ENCODE measurements at regions not wholly inside any gene's neighbourhood (a gene's known extent, or its start where the extent isn't known, plus 50 kb on each side); places are given as distances from the start of the nearest gene placed in this dataset.

GRCh38 chr3:78405745-78406144, 1362.1 kb downstream of the ROBO1 start:
- peaks cover 46% of the 10 kb centered on the region for H3K27me3 ChIP-seq (ENCODE audit: low read depth)
- no peaks in the 10 kb centered on the region for H3K36me3 ChIP-seq (replicated peaks)
- no peak overlapping the region for H3K4me3 ChIP-seq
- H3K9me3 ChIP-seq, result no peaks in the 10 kb centered on the region
- no peak for DNase-seq (ENCODE audit: low spot score in 2 of 2)
- in situ Hi-C loops (cut with MboI; ENCODE audit: low sequenced_read_pairs), result no loop called here
- H3K4me1 ChIP-seq, result no peaks in the 10 kb centered on the region

- H3K27me3 ChIP-seq (ENCODE audit: low read depth), result peaks cover 42% of the 10 kb centered on the region
- H3K36me3 ChIP-seq (replicated peaks), result no peaks in the 10 kb centered on the region
- in situ Hi-C loops (cut with MboI; ENCODE audit: low sequenced_read_pairs), result no loop called here
Measured at GRCh38 chr3:78406396-78406795, 1361.4 kb downstream of the ROBO1 start.

GRCh38 chr3:78410077-78410476, 1357.7 kb downstream of the ROBO1 start:
- DNase-seq (ENCODE audit: low spot score in 2 of 2), result no peak
- Histone ChIP-seq H3K27me3 (ENCODE audit: low read depth) (peaks cover 39% of the 10 kb centered on the region), H3K36me3 (replicated peaks) (no peaks in the 10 kb centered on the region), H3K9me3 (no peaks in the 10 kb centered on the region), H3K4me1 (no peaks in the 10 kb centered on the region), H3K4me3 (no peak overlapping the region)
- in situ Hi-C loops (cut with MboI; ENCODE audit: low sequenced_read_pairs), result no loop called here

More at GRCh38 chr3:78406396-78406795, 1361.4 kb downstream of the ROBO1 start:
- Histone ChIP-seq H3K9me3 (no peaks in the 10 kb centered on the region), H3K4me1 (no peaks in the 10 kb centered on the region), H3K4me3 (no peak overlapping the region)
- no peak for DNase-seq (ENCODE audit: low spot score in 2 of 2)

- H3K4me3 ChIP-seq, result no peak overlapping the region
- no peak for DNase-seq (ENCODE audit: low spot score in 2 of 2)
- in situ Hi-C loops (cut with MboI; ENCODE audit: low sequenced_read_pairs), result no loop called here
Measured at GRCh38 chr3:78414261-78414660, 1353.5 kb downstream of the ROBO1 start.

GRCh38 chr3:78420611-78421010, 1347.2 kb downstream of the ROBO1 start:
- Histone ChIP-seq H3K27me3 (ENCODE audit: low read depth) (peaks cover 22% of the 10 kb centered on the region), H3K36me3 (replicated peaks) (no peaks in the 10 kb centered on the region), H3K4me1 (no peaks in the 10 kb centered on the region), H3K4me3 (no peak overlapping the region), H3K9me3 (no peaks in the 10 kb centered on the region)
- no peak for DNase-seq (ENCODE audit: low spot score in 2 of 2)
- in situ Hi-C loops (cut with MboI; ENCODE audit: low sequenced_read_pairs), result no loop called here

More at GRCh38 chr3:78414261-78414660, 1353.5 kb downstream of the ROBO1 start:
- Histone ChIP-seq H3K36me3 (replicated peaks) (no peaks in the 10 kb centered on the region), H3K9me3 (no peaks in the 10 kb centered on the region), H3K27me3 (ENCODE audit: low read depth) (peaks cover 19% of the 10 kb centered on the region), H3K4me1 (no peaks in the 10 kb centered on the region)

- peaks cover 25% of the 10 kb centered on the region for H3K27me3 ChIP-seq (ENCODE audit: low read depth)
- no peak for DNase-seq (ENCODE audit: low spot score in 2 of 2)
- H3K9me3 ChIP-seq, result no peaks in the 10 kb centered on the region
- in situ Hi-C loops (cut with MboI; ENCODE audit: low sequenced_read_pairs), result no loop called here
- H3K4me3 ChIP-seq, result no peak overlapping the region
- H3K4me1 ChIP-seq, result no peaks in the 10 kb centered on the region
- no peaks in the 10 kb centered on the region for H3K36me3 ChIP-seq (replicated peaks)
Measured at GRCh38 chr3:78421247-78421966, 1346.4 kb downstream of the ROBO1 start.

GRCh38 chr3:78424656-78425055, 1343.1 kb downstream of the ROBO1 start:
- Histone ChIP-seq H3K4me3 (no peak overlapping the region), H3K9me3 (no peaks in the 10 kb centered on the region), H3K27me3 (ENCODE audit: low read depth) (peaks cover 28% of the 10 kb centered on the region), H3K36me3 (replicated peaks) (no peaks in the 10 kb centered on the region), H3K4me1 (no peaks in the 10 kb centered on the region)
- DNase-seq (ENCODE audit: low spot score in 2 of 2), result no peak
- in situ Hi-C loops (cut with MboI; ENCODE audit: low sequenced_read_pairs), result no loop called here

- Histone ChIP-seq H3K36me3 (replicated peaks) (no peaks in the 10 kb centered on the region), H3K9me3 (no peaks in the 10 kb centered on the region), H3K27me3 (ENCODE audit: low read depth) (peaks cover 22% of the 10 kb centered on the region), H3K4me1 (no peaks in the 10 kb centered on the region), H3K4me3 (no peak overlapping the region)
- no peak for DNase-seq (ENCODE audit: low spot score in 2 of 2)
- in situ Hi-C loops (cut with MboI; ENCODE audit: low sequenced_read_pairs), result no loop called here
Measured at GRCh38 chr3:78426454-78426853, 1341.3 kb downstream of the ROBO1 start.

- in situ Hi-C loops (cut with MboI; ENCODE audit: low sequenced_read_pairs), result no loop called here
Measured at GRCh38 chr3:78427303-78427702, 1340.5 kb downstream of the ROBO1 start.

GRCh38 chr3:78430741-78431140, 1337.1 kb downstream of the ROBO1 start:
- no peaks in the 10 kb centered on the region for H3K9me3 ChIP-seq
- no peak overlapping the region for H3K4me3 ChIP-seq
- no peaks in the 10 kb centered on the region for H3K4me1 ChIP-seq
- no peaks in the 10 kb centered on the region for H3K36me3 ChIP-seq (replicated peaks)
- no peak for DNase-seq (ENCODE audit: low spot score in 2 of 2)
- H3K27me3 ChIP-seq (ENCODE audit: low read depth), result peaks cover 8% of the 10 kb centered on the region
- in situ Hi-C loops (cut with MboI; ENCODE audit: low sequenced_read_pairs), result no loop called here

More at GRCh38 chr3:78427303-78427702, 1340.5 kb downstream of the ROBO1 start:
- no peaks in the 10 kb centered on the region for H3K9me3 ChIP-seq
- no peaks in the 10 kb centered on the region for H3K36me3 ChIP-seq (replicated peaks)
- peaks cover 17% of the 10 kb centered on the region for H3K27me3 ChIP-seq (ENCODE audit: low read depth)
- no peak overlapping the region for H3K4me3 ChIP-seq
- DNase-seq (ENCODE audit: low spot score in 2 of 2), result no peak
- no peaks in the 10 kb centered on the region for H3K4me1 ChIP-seq

- Histone ChIP-seq H3K4me1 (no peaks in the 10 kb centered on the region), H3K36me3 (replicated peaks) (no peaks in the 10 kb centered on the region), H3K9me3 (no peaks in the 10 kb centered on the region), H3K4me3 (no peak overlapping the region), H3K27me3 (ENCODE audit: low read depth) (no peaks in the 10 kb centered on the region)
- in situ Hi-C loops (cut with MboI; ENCODE audit: low sequenced_read_pairs), result no loop called here
- DNase-seq (ENCODE audit: low spot score in 2 of 2), result no peak
Measured at GRCh38 chr3:78434801-78435200, 1333.0 kb downstream of the ROBO1 start.

GRCh38 chr3:78455166-78455565, 1312.6 kb downstream of the ROBO1 start:
- Histone ChIP-seq H3K9me3 (no peaks in the 10 kb centered on the region), H3K4me3 (no peak overlapping the region), H3K27me3 (ENCODE audit: low read depth) (no peaks in the 10 kb centered on the region; the same call in 1 of the 2 replicates), H3K4me1 (no peaks in the 10 kb centered on the region), H3K36me3 (replicated peaks) (no peaks in the 10 kb centered on the region)
- in situ Hi-C loops (cut with MboI; ENCODE audit: low sequenced_read_pairs), result no loop called here
- DNase-seq (ENCODE audit: low spot score in 2 of 2), result no peak

- H3K4me3 ChIP-seq, result no peak overlapping the region
- no peak for DNase-seq (ENCODE audit: low spot score in 2 of 2)
- no peaks in the 10 kb centered on the region for H3K4me1 ChIP-seq
- H3K27me3 ChIP-seq (ENCODE audit: low read depth), result no peaks in the 10 kb centered on the region; the same call in 1 of the 2 replicates
- in situ Hi-C loops (cut with MboI; ENCODE audit: low sequenced_read_pairs), result no loop called here
- H3K9me3 ChIP-seq, result no peaks in the 10 kb centered on the region
- H3K36me3 ChIP-seq (replicated peaks), result no peaks in the 10 kb centered on the region
Measured at GRCh38 chr3:78455712-78456433, 1311.9 kb downstream of the ROBO1 start.

- no peaks in the 10 kb centered on the region; the same call in 1 of the 2 replicates for H3K27me3 ChIP-seq (ENCODE audit: low read depth)
- no peak for DNase-seq (ENCODE audit: low spot score in 2 of 2)
- in situ Hi-C loops (cut with MboI; ENCODE audit: low sequenced_read_pairs), result no loop called here
- H3K36me3 ChIP-seq (replicated peaks), result no peaks in the 10 kb centered on the region
- no peak overlapping the region for H3K4me3 ChIP-seq
- H3K9me3 ChIP-seq, result no peaks in the 10 kb centered on the region
- H3K4me1 ChIP-seq, result no peaks in the 10 kb centered on the region
Measured at GRCh38 chr3:78459796-78460195, 1308.0 kb downstream of the ROBO1 start.

Measured in HAP-1 (cell line).